ENCODE measurements at regions not wholly inside any gene's neighbourhood (a gene's known extent, or its start where the extent isn't known, plus 50 kb on each side); places are given as distances from the start of the nearest gene placed in this dataset.

- no peaks in the 10 kb centered on the region for H4K20me1 ChIP-seq (replicated peaks; ENCODE audit: control insufficient read depth, extremely low read depth, insufficient read depth, low read length)
- intact Hi-C loops (cut with micrococcal nuclease) (no loop called here), dilution Hi-C loops (cut with MboI; ENCODE audit: extremely low pct_ligation_motif_present, low sequenced_read_pairs) (no loop called here)
- H3K27ac ChIP-seq (ENCODE audit: insufficient read depth, low read depth, low read length) = no peak overlapping the region
- no peaks in the 10 kb centered on the region for H3K36me3 ChIP-seq (ENCODE audit: control insufficient read depth in 2 of 2, extremely low read depth in 1 of 2, insufficient read depth in 2 of 2, low read length in 2 of 2)
- FAIRE-seq (no peak), DNase-seq (ENCODE audit: low read depth, low spot score) (no peak)
- TF ChIP-seq POLR2AphosphoS5 (IDR thresholded peaks at IDR 0.05; ENCODE audit: insufficient read depth, low read depth, low read length) = no peak
- no peak for TF ChIP-seq GATA2 (IDR thresholded peaks at IDR 0.05; ENCODE audit: insufficient read depth, insufficient read length, low read depth, low read length)
- no peak for TF ChIP-seq POLR2A (IDR thresholded peaks at IDR 0.05; ENCODE audit: low read depth, low read length)
- no peak for TF ChIP-seq JUN (IDR thresholded peaks at IDR 0.05; ENCODE audit: borderline replicate concordance, insufficient read depth, insufficient read length, low read depth)
- TF ChIP-seq FOS (IDR thresholded peaks at IDR 0.05; ENCODE audit: borderline replicate concordance, insufficient read depth, low read length) = no peak
- TF ChIP-seq MAX (IDR thresholded peaks at IDR 0.05; ENCODE audit: insufficient read depth, insufficient read length) = no peak
- no peak for TF ChIP-seq MYC (IDR thresholded peaks at IDR 0.05; ENCODE audit: low read depth, low read length)
- no peak for TF ChIP-seq CTCF (IDR thresholded peaks at IDR 0.05; ENCODE audit: extremely low read depth in 1 of 2, insufficient read depth in 1 of 2, low read depth in 1 of 2, low read length in 2 of 2)
- no peak for TF ChIP-seq EZH2 (IDR thresholded peaks at IDR 0.05; ENCODE audit: borderline replicate concordance, low read depth, low read length, severe bottlenecking)
- H3K9ac ChIP-seq (replicated peaks; ENCODE audit: extremely low read depth, insufficient read depth, low read length) = no peak overlapping the region
- POLR2A ChIA-PET = no interaction called here
- H3K4me2 ChIP-seq (ENCODE audit: insufficient read depth, low read length) = no peak overlapping the region
- H3K4me1 ChIP-seq (ENCODE audit: control insufficient read depth, extremely low read depth, insufficient read depth, low read length) = no peaks in the 10 kb centered on the region
- H3K4me3 ChIP-seq (replicated peaks in 1 of 3; ENCODE audit: insufficient read depth in 1 of 3, low read depth in 1 of 3, low read length in 3 of 3) = no peak overlapping the region
- H3K9me3 ChIP-seq (replicated peaks; ENCODE audit: control insufficient read depth, insufficient read depth, low read length) = peaks cover 4% of the 10 kb centered on the region
- BruUV-seq (replicated peaks) = no TSS peak
- H3K79me2 ChIP-seq (ENCODE audit: control insufficient read depth, insufficient read depth, low read length) = no peaks in the 10 kb centered on the region
- H2AFZ ChIP-seq (ENCODE audit: low read depth, low read length) = no peak overlapping the region
- no peaks in the 10 kb centered on the region for H3K27me3 ChIP-seq (ENCODE audit: control insufficient read depth in 2 of 2, insufficient read depth in 2 of 2, low read length in 2 of 2)
- no peaks in the 10 kb centered on the region for H3K9me1 ChIP-seq (replicated peaks; ENCODE audit: control insufficient read depth, extremely low read depth, insufficient read depth, low read length)
- CTCF ChIA-PET = no interaction called here
Observed at GRCh38 chr6:67877288-67877687, 757.8 kb upstream of the ADGRB3 start.

All from endothelial cell of umbilical vein (primary cell).